ENCODE measurements at regions not wholly inside any gene's neighbourhood (a gene's known extent, or its start where the extent isn't known, plus 50 kb on each side); places are given as distances from the start of the nearest gene placed in this dataset.

DNA sequence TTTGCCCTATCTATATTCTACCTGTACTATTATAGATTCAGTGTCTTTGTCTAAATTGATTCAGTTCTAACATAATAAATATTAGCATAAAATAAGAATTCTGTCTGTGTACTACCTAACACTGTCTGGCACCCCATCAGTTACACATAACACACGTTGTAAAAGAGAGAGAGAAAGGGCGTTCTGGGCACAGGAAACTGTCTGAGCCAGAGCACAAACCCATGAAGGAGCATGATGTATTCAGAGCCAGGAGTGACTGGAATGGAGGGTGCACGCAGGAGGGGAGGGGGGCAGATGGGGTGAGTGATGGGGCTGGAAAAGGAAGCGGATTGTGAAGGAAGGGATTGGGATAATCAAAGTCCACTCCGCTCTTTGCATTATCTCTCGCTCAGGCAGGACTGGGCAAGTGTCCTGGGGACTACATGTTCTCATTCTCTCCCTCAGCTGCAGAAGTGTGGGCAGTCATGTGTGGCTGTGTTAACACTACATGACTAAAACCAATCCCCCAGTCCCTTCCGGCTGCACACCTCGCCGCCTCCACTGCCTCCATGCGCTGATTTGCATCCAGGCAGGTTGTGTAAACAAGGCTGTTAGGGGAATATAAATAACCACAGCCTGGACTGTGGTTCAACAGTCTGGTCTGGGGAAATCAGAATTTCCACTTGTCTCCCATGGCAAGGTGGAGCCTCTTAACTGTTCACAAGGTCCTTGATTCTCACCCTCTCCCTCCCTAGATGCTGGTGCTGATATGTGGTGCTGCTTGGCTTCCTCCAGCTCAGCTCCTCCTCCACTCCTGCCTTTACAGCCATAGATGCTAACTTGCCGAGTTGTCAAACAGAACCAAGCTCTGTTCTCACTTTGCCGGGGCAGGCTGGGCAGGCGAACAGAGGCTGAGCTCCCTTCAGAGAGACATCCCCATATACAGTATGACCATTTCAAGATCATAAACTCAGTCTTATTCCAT, 367.5 kb upstream of the BRINP1 start:
- no peak overlapping the region for H3K4me3 ChIP-seq (ENCODE audit: low read length)
- TF ChIP-seq CTCF (conservative IDR thresholded peaks at IDR 0.05; ENCODE audit: low read depth, low read length): no peak
- no peak for DNase-seq (ENCODE audit: low read depth)

- H3K4me3 ChIP-seq (ENCODE audit: low read length): no peak overlapping the region
- DNase-seq (ENCODE audit: low read depth): no peak
- no peak for TF ChIP-seq CTCF (conservative IDR thresholded peaks at IDR 0.05; ENCODE audit: low read depth, low read length)
These were observed 358.8 kb upstream of the BRINP1 start for GRCh38 chr9:119727988-119728387.

- no peak for DNase-seq (ENCODE audit: low read depth)
- no peak for TF ChIP-seq CTCF (conservative IDR thresholded peaks at IDR 0.05; ENCODE audit: low read depth, low read length)
- H3K4me3 ChIP-seq (ENCODE audit: low read length): no peak overlapping the region
These were observed 356.8 kb upstream of the BRINP1 start for GRCh38 chr9:119726035-119726434.

DNA sequence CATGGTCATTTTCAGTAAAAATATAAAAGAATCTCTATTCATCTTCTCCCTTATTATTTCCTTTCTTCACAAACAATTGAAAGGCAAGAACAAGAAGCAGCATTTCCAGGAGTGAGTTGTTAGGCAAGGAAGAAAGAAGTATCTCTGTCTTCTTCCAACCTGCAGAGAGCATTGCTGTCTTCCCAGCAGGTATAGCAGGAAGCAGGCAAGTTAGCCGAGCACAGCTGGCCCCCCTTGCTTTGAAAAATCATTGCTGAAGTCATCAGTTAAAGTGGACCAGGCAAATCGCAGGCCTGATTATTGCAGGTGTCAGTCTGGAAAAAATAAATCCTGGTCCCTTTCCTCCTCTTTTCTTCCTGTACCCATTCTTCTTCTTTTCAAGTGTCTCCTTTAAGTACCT, 353.1 kb upstream of the BRINP1 start:
- TF ChIP-seq CTCF (conservative IDR thresholded peaks at IDR 0.05; ENCODE audit: low read depth, low read length): no peak
- H3K4me3 ChIP-seq (ENCODE audit: low read length): no peak overlapping the region
- no peak for DNase-seq (ENCODE audit: low read depth)

DNA sequence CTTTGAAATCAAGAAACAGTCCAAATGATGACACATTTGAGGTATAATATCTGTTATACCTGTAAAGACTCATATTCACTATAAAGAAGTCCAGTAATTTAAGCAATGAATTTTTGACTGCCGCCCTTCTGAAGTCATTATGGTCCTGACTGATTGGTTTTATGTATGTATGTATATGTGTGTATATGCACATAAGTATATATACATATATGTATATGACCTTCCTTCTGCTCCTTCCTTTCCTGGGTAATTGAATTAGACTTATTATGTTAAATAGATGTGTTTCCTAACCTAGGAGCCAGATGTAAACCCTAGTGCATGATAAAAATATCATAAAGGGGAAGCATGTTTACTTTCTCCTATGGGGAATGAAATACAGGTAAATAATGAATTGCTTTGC, 343.1 kb upstream of the BRINP1 start:
- H3K4me3 ChIP-seq (ENCODE audit: low read length): no peak overlapping the region
- TF ChIP-seq CTCF (conservative IDR thresholded peaks at IDR 0.05; ENCODE audit: low read depth, low read length): no peak
- no peak for DNase-seq (ENCODE audit: low read depth)

GRCh38 chr9:119709431-119709830, 340.2 kb upstream of the BRINP1 start:
- H3K4me3 ChIP-seq (ENCODE audit: low read length): no peak overlapping the region
- DNase-seq (ENCODE audit: low read depth): no peak
- no peak for TF ChIP-seq CTCF (conservative IDR thresholded peaks at IDR 0.05; ENCODE audit: low read depth, low read length)

Measured in retinal pigment epithelial cell (primary cell).